ENCODE measurements at regions not wholly inside any gene's neighbourhood (a gene's known extent, or its start where the extent isn't known, plus 50 kb on each side); places are given as distances from the start of the nearest gene placed in this dataset.

DNA sequence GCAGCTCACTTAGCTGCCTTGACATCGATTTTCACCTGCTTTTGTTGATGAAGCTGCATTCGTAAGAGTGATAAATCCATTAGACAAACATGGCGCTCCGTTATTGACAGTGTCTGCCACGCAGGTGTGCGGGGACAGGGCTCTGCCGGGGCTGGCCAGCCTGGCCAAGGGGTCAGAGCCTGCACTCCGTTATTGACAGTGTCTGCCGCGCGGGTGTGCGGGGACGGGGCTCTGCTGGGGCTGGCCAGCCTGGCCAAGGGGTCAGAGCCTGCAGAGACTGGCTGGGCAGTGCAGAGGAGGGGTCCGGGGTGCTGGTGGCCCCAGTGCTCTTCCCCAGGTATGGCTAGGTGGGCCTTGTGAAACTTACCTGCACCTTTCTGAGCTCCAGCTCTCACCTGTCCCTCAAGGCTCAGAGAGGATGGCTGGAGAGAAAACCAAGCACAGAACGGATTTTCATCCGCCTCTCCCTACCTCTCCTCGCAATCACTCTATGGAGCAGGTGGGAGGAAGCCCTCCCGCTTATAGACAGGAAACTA lies 101.6 kb upstream of the B3GAT1 start:
- TF ChIP-seq, protein P1, sequence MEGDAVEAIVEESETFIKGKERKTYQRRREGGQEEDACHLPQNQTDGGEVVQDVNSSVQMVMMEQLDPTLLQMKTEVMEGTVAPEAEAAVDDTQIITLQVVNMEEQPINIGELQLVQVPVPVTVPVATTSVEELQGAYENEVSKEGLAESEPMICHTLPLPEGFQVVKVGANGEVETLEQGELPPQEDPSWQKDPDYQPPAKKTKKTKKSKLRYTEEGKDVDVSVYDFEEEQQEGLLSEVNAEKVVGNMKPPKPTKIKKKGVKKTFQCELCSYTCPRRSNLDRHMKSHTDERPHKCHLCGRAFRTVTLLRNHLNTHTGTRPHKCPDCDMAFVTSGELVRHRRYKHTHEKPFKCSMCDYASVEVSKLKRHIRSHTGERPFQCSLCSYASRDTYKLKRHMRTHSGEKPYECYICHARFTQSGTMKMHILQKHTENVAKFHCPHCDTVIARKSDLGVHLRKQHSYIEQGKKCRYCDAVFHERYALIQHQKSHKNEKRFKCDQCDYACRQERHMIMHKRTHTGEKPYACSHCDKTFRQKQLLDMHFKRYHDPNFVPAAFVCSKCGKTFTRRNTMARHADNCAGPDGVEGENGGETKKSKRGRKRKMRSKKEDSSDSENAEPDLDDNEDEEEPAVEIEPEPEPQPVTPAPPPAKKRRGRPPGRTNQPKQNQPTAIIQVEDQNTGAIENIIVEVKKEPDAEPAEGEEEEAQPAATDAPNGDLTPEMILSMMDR (IDR thresholded peaks at IDR 0.05), result no peak
- TF ChIP-seq, protein P2, sequence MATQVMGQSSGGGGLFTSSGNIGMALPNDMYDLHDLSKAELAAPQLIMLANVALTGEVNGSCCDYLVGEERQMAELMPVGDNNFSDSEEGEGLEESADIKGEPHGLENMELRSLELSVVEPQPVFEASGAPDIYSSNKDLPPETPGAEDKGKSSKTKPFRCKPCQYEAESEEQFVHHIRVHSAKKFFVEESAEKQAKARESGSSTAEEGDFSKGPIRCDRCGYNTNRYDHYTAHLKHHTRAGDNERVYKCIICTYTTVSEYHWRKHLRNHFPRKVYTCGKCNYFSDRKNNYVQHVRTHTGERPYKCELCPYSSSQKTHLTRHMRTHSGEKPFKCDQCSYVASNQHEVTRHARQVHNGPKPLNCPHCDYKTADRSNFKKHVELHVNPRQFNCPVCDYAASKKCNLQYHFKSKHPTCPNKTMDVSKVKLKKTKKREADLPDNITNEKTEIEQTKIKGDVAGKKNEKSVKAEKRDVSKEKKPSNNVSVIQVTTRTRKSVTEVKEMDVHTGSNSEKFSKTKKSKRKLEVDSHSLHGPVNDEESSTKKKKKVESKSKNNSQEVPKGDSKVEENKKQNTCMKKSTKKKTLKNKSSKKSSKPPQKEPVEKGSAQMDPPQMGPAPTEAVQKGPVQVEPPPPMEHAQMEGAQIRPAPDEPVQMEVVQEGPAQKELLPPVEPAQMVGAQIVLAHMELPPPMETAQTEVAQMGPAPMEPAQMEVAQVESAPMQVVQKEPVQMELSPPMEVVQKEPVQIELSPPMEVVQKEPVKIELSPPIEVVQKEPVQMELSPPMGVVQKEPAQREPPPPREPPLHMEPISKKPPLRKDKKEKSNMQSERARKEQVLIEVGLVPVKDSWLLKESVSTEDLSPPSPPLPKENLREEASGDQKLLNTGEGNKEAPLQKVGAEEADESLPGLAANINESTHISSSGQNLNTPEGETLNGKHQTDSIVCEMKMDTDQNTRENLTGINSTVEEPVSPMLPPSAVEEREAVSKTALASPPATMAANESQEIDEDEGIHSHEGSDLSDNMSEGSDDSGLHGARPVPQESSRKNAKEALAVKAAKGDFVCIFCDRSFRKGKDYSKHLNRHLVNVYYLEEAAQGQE (IDR thresholded peaks at IDR 0.05; ENCODE audit: insufficient read depth in 1 of 2, low read depth in 2 of 2, low read length in 1 of 2), result no peak
- TF ChIP-seq POLR2AphosphoS5 (IDR thresholded peaks at IDR 0.05; ENCODE audit: low read depth, low read length), result no peak

All from Panc1 (cell line).